H9 (cell line): ENCODE measurements at regions not wholly inside any gene's neighbourhood (a gene's known extent, or its start where the extent isn't known, plus 50 kb on each side); places are given as distances from the start of the nearest gene placed in this dataset.

Experiments used
- DNase-seq: peaks from one replicate; pipeline ENCODE4 v3.0.0-alpha.2; 2017
- H2AFZ ChIP-seq: one replicate; pipeline ENCODE4 v1.6.1; 2013; ENCODE audit warnings: mild to moderate bottlenecking, low read length, control low read depth, moderate library complexity
- H2AK5ac ChIP-seq: 2 replicates; pipeline ENCODE4 v1.6.1; 2013; ENCODE audit warnings: low read length, control low read depth, mixed read lengths; ENCODE audit not compliant: insufficient read length
- H2BK120ac ChIP-seq: one replicate; pipeline ENCODE4 v1.6.1; 2013; ENCODE audit warnings: low read depth, mild to moderate bottlenecking, low read length, control low read depth, inconsistent platforms; ENCODE audit not compliant: poor library complexity, severe bottlenecking
- H2BK12ac ChIP-seq: 2 replicates; pipeline ENCODE4 v1.6.1; 2013; ENCODE audit warnings: low read length, control low read depth, mixed read lengths, low read depth; ENCODE audit not compliant: insufficient read length
- H2BK15ac ChIP-seq: 2 replicates; pipeline ENCODE4 v1.6.1; 2013; ENCODE audit warnings: low read depth, low read length, control low read depth
- H2BK20ac ChIP-seq: one replicate; pipeline ENCODE4 v1.6.1; 2013; ENCODE audit warnings: low read depth, mild to moderate bottlenecking, low read length, control low read depth, inconsistent platforms; ENCODE audit not compliant: poor library complexity, severe bottlenecking
- H2BK5ac ChIP-seq: 2 replicates; pipeline ENCODE4 v1.6.1; 2013; ENCODE audit warnings: low read length, control low read depth, mixed read lengths; ENCODE audit not compliant: insufficient read length
- H3K14ac ChIP-seq: 2 replicates; pipeline ENCODE4 v1.6.1; 2013; ENCODE audit warnings: low read length, control low read depth; ENCODE audit not compliant: insufficient read depth
- H3K18ac ChIP-seq: 2 replicates; pipeline ENCODE4 v1.6.1; 2013; ENCODE audit warnings: low read depth, mild to moderate bottlenecking, mixed read lengths, low read length, control low read depth; ENCODE audit not compliant: insufficient read length
- H3K23ac ChIP-seq: 2 replicates; pipeline ENCODE4 v1.6.1; 2013; ENCODE audit warnings: low read length, control low read depth, mixed read lengths, low read depth; ENCODE audit not compliant: insufficient read length
- H3K23me2 ChIP-seq: 2 replicates; pipeline ENCODE4 v1.6.1; 2013; ENCODE audit warnings: low read depth, mild to moderate bottlenecking, mixed read lengths, low read length, control low read depth; ENCODE audit not compliant: insufficient read length, poor library complexity, severe bottlenecking
- H3K27ac ChIP-seq: 2 replicates; pipeline ENCODE4 v1.5.1; 2013; ENCODE audit warnings: low read length, control low read depth, mixed read lengths, low read depth; ENCODE audit not compliant: insufficient read length
- H3K27me3 ChIP-seq: 2 replicates; pipeline ENCODE4 v1.6.1; 2013; ENCODE audit warnings: low read length, control low read depth, inconsistent platforms; ENCODE audit not compliant: insufficient read depth
- H3K4ac ChIP-seq: 2 replicates; pipeline ENCODE4 v1.6.1; 2013; ENCODE audit warnings: low read depth, mild to moderate bottlenecking, control low read depth, inconsistent platforms, low read length, moderate library complexity
- H3K4me1 ChIP-seq: 2 replicates; pipeline ENCODE4 v1.6.1; 2013; ENCODE audit warnings: low read length, control low read depth, inconsistent platforms; ENCODE audit not compliant: insufficient read depth
- H3K4me2 ChIP-seq: 2 replicates; pipeline ENCODE4 v1.6.1; 2013; ENCODE audit warnings: low read length, control low read depth, mixed read lengths; ENCODE audit not compliant: insufficient read length, insufficient read depth
- H3K56ac ChIP-seq: 2 replicates; pipeline ENCODE4 v1.6.1; 2013; ENCODE audit warnings: low read depth, mild to moderate bottlenecking, mixed read lengths, low read length, control low read depth; ENCODE audit not compliant: insufficient read length
- H3K79me1 ChIP-seq: 2 replicates; pipeline ENCODE4 v1.6.1; 2013; ENCODE audit warnings: low read depth, mild to moderate bottlenecking, moderate library complexity, low read length, control low read depth, inconsistent platforms; ENCODE audit not compliant: insufficient read depth, poor library complexity, severe bottlenecking
- H3K79me2 ChIP-seq: 2 replicates; pipeline ENCODE4 v1.6.1; 2013; ENCODE audit warnings: low read length, control low read depth, inconsistent platforms; ENCODE audit not compliant: insufficient read depth
- H3K9ac ChIP-seq: 2 replicates; pipeline ENCODE4 v1.6.1; 2013; ENCODE audit warnings: low read length, control low read depth, mixed read lengths; ENCODE audit not compliant: insufficient read length; ENCODE audit errors: extremely low read depth
- H3K9me3 ChIP-seq: one replicate; pipeline ENCODE4 v1.6.1; 2013; ENCODE audit warnings: low read depth, low read length, inconsistent platforms; ENCODE audit not compliant: control insufficient read depth
- H3T11ph ChIP-seq: one replicate; pipeline ENCODE4 v1.6.1; 2013; ENCODE audit warnings: mild to moderate bottlenecking, low read length, control low read depth, inconsistent platforms
- H4K20me1 ChIP-seq: one replicate; pipeline ENCODE4 v1.6.1; 2013; ENCODE audit not compliant: control insufficient read depth, insufficient read length, insufficient read depth
- H4K5ac ChIP-seq: 2 replicates; pipeline ENCODE4 v1.6.1; 2013; ENCODE audit warnings: low read depth, mild to moderate bottlenecking, mixed read lengths, low read length, control low read depth; ENCODE audit not compliant: insufficient read length
- H4K8ac ChIP-seq: replicated peaks from 2 replicates; pipeline ENCODE4 v1.6.1; 2013; ENCODE audit warnings: low read length, control low read depth, mixed read lengths, low read depth; ENCODE audit not compliant: insufficient read length
- H4K91ac ChIP-seq: 2 replicates; pipeline ENCODE4 v1.6.1; 2013; ENCODE audit warnings: low read depth, mild to moderate bottlenecking, moderate library complexity, mixed read lengths, low read length, control low read depth; ENCODE audit not compliant: insufficient read length
- H3K27ac Mint-ChIP-seq, 3 experiments: 2 replicates in 2 of 3; 3 replicates in 1 of 3; pipeline ENCODE4 v1.8.0; 2020 to 2021; ENCODE audit warnings: mixed read lengths in 3 of 3, mild to moderate bottlenecking in 1 of 3, moderate library complexity in 1 of 3
- H3K27me3 Mint-ChIP-seq: 2 replicates; pipeline ENCODE4 v1.8.0; 2021; ENCODE audit warnings: low read depth, mild to moderate bottlenecking, moderate library complexity, mixed read lengths
- H3K36me3 Mint-ChIP-seq, 3 experiments: 2 replicates in 2 of 3; 3 replicates in 1 of 3; pipeline ENCODE4 v1.8.0; 2020 to 2021; ENCODE audit warnings: low read depth in 3 of 3, mixed read lengths in 3 of 3; ENCODE audit not compliant: insufficient read depth in 1 of 3
- H3K4me1 Mint-ChIP-seq, 2 experiments: 2 replicates each; pipeline ENCODE4 v1.8.0; 2020; ENCODE audit warnings: mixed read lengths in 2 of 2
- H3K4me3 Mint-ChIP-seq, 2 experiments: 2 replicates in 1 of 2; 3 replicates in 1 of 2; pipeline ENCODE4 v1.8.0; 2020 to 2021; ENCODE audit warnings: mild to moderate bottlenecking in 2 of 2, mixed read lengths in 2 of 2, moderate library complexity in 1 of 2
- H3K9me3 Mint-ChIP-seq, 2 experiments: 2 replicates in 1 of 2; 3 replicates in 1 of 2; pipeline ENCODE4 v1.8.0; 2020; ENCODE audit warnings: mild to moderate bottlenecking in 2 of 2, mixed read lengths in 2 of 2, moderate library complexity in 1 of 2
- CTCF ChIP-seq: fragments of 200-600 bp; sonication (generic); conservative IDR thresholded peaks from 3 replicates; pipeline ENCODE4 v1.8.0; 2021; ENCODE audit warnings: antibody characterized with exemption, mild to moderate bottlenecking
- WGBS: extraction: QIAGEN DNeasy Blood & Tissue Kit; methylation state at CpG from one replicate; pipeline ENCODE4 v1.1.7; 2013; ENCODE audit warnings: missing lambda C conversion rate, low lambda C conversion rate, mixed read lengths; ENCODE audit not compliant: insufficient read length; ENCODE audit errors: extremely low coverage; 5-methylcytosine and 5-hydroxymethylcytosine counted together

- Histone ChIP-seq H2BK5ac (no peak overlapping the region), H3K23me2 (no peaks in the 10 kb centered on the region), H3K14ac (no peak overlapping the region), H3K4me1 (no peaks in the 10 kb centered on the region), H4K91ac (no peak overlapping the region), H3K4me2 (no peak overlapping the region), H3K79me2 (no peaks in the 10 kb centered on the region), H2BK12ac (no peak overlapping the region), H3K27ac (no peak overlapping the region), H2BK20ac (no peak overlapping the region), H2BK15ac (no peak overlapping the region), H3T11ph (no peak overlapping the region), H3K27me3 (no peaks in the 10 kb centered on the region), H4K5ac (no peak overlapping the region), H4K20me1 (no peaks in the 10 kb centered on the region), H3K9ac (no peak overlapping the region), H2BK120ac (no peak overlapping the region), H3K4ac (no peak overlapping the region), H2AK5ac (no peak overlapping the region), H2AFZ (no peak overlapping the region), H3K23ac (no peak overlapping the region), H3K56ac (no peak overlapping the region), H3K9me3 (no peaks in the 10 kb centered on the region), H3K79me1 (no peaks in the 10 kb centered on the region), H3K18ac (no peak overlapping the region), H4K8ac (no peak overlapping the region)
- Mint-ChIP-seq H3K4me1 (no peaks in the 10 kb centered on the region), H3K9me3 (no peaks in the 10 kb centered on the region; a peak in 1 of 5 replicates), H3K27ac (no peak overlapping the region), H3K27me3 (no peaks in the 10 kb centered on the region), H3K36me3 (no peaks in the 10 kb centered on the region), H3K4me3 (no peak overlapping the region)
- DNase-seq: peak; percentile 31
- WGBS: no CpG with 5 or more reads among the region's 12 CpGs
- TF ChIP-seq CTCF: no peak
Measured at GRCh38 chr14:38737686-38738407, 365.2 kb downstream of the SEC23A start.
